ENCODE measurements at regions not wholly inside any gene's neighbourhood (a gene's known extent, or its start where the extent isn't known, plus 50 kb on each side); places are given as distances from the start of the nearest gene placed in this dataset.

DNA sequence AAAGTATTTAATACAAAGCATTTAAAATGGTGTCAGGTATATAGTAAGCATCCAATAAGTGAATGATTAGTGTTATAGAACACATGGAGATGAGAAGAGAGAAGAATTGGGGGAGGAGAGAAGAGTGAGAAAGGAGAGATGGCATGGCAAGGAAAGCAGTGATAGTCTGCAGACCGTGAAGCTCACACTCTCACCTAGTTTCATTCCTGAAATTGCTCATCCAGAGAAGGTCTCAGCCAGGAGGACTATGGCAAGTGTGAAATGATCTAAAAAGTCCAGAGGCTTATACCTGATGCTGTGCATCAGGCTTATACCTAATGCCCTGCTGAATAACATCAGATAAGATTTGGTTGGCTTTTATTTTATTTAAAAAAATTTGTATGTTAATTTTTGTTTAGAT is 351.6 kb upstream of the KLF12 start:
- Mint-ChIP-seq H3K27ac (no peak overlapping the region), H3K4me3 (no peak overlapping the region), H3K4me1 (ENCODE audit: low read depth) (peaks cover 4% of the 10 kb centered on the region), H3K36me3 (ENCODE audit: low read depth) (no peaks in the 10 kb centered on the region), H3K9me3 (no peaks in the 10 kb centered on the region), H3K27me3 (peaks cover 6% of the 10 kb centered on the region)
- no peak for DNase-seq

DNA sequence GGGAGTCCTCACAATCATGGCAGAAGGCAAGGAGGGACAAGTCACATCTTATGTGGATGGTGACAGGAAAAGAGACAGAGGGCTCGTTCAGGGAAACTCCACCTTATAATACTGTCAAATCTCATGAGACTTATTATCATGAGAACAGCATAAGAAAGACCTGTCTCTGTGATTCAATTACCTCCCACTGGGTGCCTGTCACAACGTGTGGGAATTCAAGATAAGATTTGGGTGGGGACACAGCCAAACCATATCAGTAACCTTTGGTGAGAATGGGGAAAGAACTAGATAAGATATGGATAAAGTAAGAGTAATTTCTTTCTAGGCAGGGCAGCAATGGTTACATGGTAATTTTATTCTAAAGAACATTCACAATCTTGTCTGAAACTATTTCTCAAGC is 344.9 kb upstream of the KLF12 start:
- Mint-ChIP-seq H3K27me3 (no peaks in the 10 kb centered on the region), H3K4me1 (ENCODE audit: low read depth) (no peaks in the 10 kb centered on the region), H3K9me3 (no peaks in the 10 kb centered on the region), H3K27ac (no peak overlapping the region), H3K4me3 (no peak overlapping the region), H3K36me3 (ENCODE audit: low read depth) (no peaks in the 10 kb centered on the region)
- DNase-seq: no peak

DNA sequence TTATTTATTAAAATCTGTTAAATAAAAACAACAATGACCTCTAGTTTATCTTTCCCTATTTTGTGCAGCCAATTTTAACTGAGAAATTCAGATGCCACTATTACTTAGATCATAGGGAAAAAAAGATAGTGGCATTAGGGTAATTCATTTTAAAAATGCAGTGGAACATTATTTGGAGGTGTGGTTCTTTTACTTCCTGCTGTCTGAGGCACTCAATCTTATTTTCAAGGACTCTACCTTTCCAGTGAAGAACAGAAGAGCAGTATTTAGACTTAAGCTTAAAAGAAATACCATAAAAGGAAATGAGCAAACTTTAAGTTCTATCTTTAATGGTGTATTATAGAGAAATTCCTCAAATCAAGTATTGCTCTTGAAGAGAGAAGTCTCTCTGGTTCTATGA is 342.6 kb upstream of the KLF12 start:
- Mint-ChIP-seq H3K36me3 (ENCODE audit: low read depth) (no peaks in the 10 kb centered on the region), H3K9me3 (no peaks in the 10 kb centered on the region), H3K27me3 (no peaks in the 10 kb centered on the region), H3K27ac (no peak overlapping the region), H3K4me1 (ENCODE audit: low read depth) (no peaks in the 10 kb centered on the region), H3K4me3 (no peak overlapping the region)
- no peak for DNase-seq

DNA sequence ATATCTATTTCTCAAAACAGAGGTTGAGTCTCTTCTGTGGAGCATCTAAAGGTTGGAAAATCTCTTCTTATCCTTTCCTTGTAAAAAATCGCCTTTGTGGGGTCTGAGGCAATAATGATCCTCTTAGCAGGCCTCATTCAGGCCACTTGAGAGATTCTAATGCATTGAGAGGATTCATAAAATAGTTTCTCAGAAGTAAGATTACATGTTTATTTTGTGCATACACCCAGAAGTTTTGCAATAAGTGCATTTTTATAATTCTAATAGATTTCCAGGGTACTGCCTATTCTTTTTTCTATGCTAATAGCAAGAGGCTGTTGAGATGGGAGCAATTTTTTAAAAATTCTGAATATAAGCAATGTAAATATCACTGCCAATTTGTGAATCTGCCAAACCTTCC is 342.2 kb upstream of the KLF12 start:
- Mint-ChIP-seq H3K27me3 (no peaks in the 10 kb centered on the region), H3K36me3 (ENCODE audit: low read depth) (no peaks in the 10 kb centered on the region), H3K27ac (no peak overlapping the region), H3K9me3 (no peaks in the 10 kb centered on the region), H3K4me1 (ENCODE audit: low read depth) (no peaks in the 10 kb centered on the region), H3K4me3 (no peak overlapping the region)
- no peak for DNase-seq

DNA sequence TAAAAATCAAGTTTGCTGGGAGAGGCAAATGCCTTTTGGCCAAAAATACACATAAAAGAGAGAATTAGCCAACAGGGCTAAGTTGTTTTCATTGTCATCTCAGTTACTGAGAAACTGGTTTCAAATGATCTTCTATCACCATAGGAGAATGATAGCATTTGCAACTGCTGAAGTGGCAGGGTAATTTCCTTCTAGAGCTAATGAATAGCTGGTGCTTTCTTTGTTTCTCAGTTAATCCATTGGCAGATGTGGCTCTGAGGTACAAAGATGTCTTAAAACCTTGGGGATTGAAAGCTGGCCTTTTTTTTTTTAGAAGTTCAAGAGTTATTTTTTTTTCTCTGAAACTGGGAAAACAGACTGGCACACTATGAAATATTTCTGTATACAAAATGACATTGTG is 332.7 kb upstream of the KLF12 start:
- no peak overlapping the region for H3K4me3 Mint-ChIP-seq
- no peaks in the 10 kb centered on the region for H3K4me1 Mint-ChIP-seq (ENCODE audit: low read depth)
- no peak for DNase-seq
- no peaks in the 10 kb centered on the region for H3K36me3 Mint-ChIP-seq (ENCODE audit: low read depth)
- H3K27me3 Mint-ChIP-seq: peaks cover 9% of the 10 kb centered on the region
- H3K27ac Mint-ChIP-seq: no peak overlapping the region
- H3K9me3 Mint-ChIP-seq: no peaks in the 10 kb centered on the region

DNA sequence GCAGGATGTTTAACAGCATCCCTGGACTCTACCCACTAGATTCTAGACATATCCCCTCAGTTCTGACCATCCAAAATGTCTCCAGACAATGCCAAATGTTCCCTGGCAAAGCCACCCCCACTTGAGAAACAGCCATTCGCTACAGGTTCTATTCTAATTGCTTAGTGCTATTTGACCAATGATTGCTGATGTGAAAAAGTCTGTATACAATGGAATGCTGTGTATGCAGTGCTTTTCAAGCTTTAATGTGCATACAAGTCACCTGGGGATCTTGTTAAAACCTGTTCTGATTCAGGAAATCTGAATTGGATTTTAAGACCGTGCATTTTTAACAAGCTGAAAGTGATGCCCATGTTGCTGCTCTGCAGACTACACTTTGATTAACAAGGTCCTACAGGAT is 331.8 kb upstream of the KLF12 start:
- Mint-ChIP-seq H3K4me1 (ENCODE audit: low read depth) (no peaks in the 10 kb centered on the region), H3K27ac (no peak overlapping the region), H3K27me3 (peaks cover 10% of the 10 kb centered on the region), H3K4me3 (no peak overlapping the region), H3K9me3 (no peaks in the 10 kb centered on the region), H3K36me3 (ENCODE audit: low read depth) (no peaks in the 10 kb centered on the region)
- DNase-seq: no peak

DNA sequence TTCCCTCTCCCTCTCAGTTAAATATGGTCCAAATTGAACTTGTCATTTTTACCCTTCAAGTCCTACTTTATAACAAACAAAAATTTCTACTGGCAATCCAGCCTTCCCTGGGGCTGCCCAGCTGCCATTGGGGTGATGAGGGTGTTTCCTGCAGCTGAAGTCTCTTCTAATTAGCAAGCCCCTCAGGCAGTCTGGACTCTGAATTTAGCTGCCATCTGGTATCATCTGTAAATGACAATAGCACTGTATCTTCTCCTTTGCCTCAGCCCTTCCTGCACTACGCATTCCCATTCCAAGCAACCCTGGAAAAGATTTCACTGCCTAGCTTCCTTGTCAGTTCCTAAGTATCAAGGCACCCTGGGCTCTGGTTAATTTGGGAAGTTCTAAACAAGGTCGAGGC is 331.1 kb upstream of the KLF12 start:
- DNase-seq: no peak
- no peaks in the 10 kb centered on the region for H3K4me1 Mint-ChIP-seq (ENCODE audit: low read depth)
- no peaks in the 10 kb centered on the region for H3K9me3 Mint-ChIP-seq
- H3K27me3 Mint-ChIP-seq: peaks cover 12% of the 10 kb centered on the region
- H3K36me3 Mint-ChIP-seq (ENCODE audit: low read depth): no peaks in the 10 kb centered on the region
- H3K4me3 Mint-ChIP-seq: no peak overlapping the region
- no peak overlapping the region for H3K27ac Mint-ChIP-seq

DNA sequence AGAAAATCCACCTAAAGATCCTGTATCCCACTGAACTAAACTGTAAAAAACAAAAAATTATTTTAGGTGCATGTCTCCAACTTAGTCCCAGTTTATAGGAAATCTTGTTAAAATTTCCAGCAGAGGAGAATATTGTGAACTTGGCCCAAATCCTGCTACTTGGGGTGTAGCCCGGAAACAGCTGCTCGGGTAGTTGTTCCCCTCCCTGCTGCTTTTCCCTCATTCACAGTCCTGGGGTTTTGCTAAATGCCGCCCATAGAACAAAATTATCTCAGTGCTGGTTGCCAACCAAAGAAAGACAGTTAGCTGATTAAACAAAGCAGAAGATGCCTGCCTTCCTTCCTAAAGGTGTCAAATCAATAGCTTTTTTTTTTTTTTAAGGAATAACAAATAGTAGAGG is 330.5 kb upstream of the KLF12 start:
- Mint-ChIP-seq H3K36me3 (ENCODE audit: low read depth) (no peaks in the 10 kb centered on the region), H3K4me3 (no peak overlapping the region), H3K27me3 (peaks cover 8% of the 10 kb centered on the region), H3K9me3 (no peaks in the 10 kb centered on the region), H3K4me1 (ENCODE audit: low read depth) (no peaks in the 10 kb centered on the region), H3K27ac (no peak overlapping the region)
- no peak for DNase-seq

DNA sequence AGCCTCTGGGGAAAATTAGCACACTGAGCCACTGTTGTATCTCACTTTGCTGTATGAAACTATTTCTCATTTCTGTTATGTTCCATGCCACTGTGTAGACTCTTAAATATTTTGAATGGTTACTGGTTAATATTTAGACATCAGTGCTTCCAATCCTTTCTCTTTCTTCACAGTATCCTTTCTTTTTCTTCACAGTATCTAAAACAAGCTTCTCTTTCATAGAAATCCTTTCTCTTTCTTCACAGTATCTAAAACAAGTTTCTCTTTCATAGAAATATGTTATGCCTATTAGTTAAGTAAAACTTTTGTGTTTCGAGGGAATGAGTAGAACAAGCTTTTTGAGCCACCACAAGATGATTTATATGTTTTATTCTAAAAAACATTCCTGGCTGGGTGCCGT is 326.8 kb upstream of the KLF12 start:
- H3K4me3 Mint-ChIP-seq: no peak overlapping the region
- no peaks in the 10 kb centered on the region for H3K9me3 Mint-ChIP-seq
- H3K36me3 Mint-ChIP-seq (ENCODE audit: low read depth): no peaks in the 10 kb centered on the region
- no peak for DNase-seq
- no peaks in the 10 kb centered on the region for H3K4me1 Mint-ChIP-seq (ENCODE audit: low read depth)
- no peak overlapping the region for H3K27ac Mint-ChIP-seq
- peaks cover 11% of the 10 kb centered on the region for H3K27me3 Mint-ChIP-seq

DNA sequence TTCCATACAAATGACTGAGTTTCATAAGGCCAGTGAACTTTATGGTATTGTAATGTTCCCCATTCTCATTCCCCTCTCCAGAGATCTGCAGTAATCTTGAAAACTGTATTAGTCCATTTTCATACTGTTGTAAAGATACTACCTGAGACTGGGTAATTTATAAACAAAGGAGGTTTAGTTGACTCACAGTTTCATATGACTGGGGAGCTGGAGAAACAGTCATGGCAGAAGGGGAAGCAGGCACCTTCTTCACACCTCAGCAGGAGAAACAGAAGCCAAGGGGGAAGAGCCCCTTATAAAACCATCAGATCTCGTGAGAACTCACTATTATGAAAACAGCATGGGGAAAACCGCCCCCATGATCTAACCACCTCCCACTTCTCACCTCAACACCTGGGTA is 318.7 kb upstream of the KLF12 start:
- H3K27me3 Mint-ChIP-seq: peaks cover 17% of the 10 kb centered on the region
- H3K9me3 Mint-ChIP-seq: peaks cover 4% of the 10 kb centered on the region
- H3K27ac Mint-ChIP-seq: no peak overlapping the region

DNA sequence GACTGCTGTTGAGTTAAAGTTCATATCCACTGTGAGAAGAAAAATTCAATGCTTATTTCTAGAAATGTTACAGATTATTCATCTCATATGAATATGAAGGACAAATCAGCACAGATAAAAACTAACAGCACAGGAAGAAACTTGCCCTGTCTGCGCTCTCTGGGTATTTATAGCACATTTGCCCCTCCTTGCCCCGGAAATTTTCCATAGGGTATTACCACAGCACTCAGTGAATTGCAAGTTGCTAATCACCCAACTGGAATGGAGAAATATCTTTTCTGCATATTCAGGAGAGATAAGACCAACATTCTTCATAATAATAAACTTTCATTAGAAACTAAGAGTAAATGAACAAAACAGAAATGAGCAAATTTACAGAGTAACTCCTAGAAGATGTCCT is 318.0 kb upstream of the KLF12 start:
- Mint-ChIP-seq H3K27ac (no peak overlapping the region), H3K4me1 (ENCODE audit: low read depth) (peaks cover 4% of the 10 kb centered on the region), H3K36me3 (ENCODE audit: low read depth) (no peaks in the 10 kb centered on the region), H3K9me3 (peaks cover 4% of the 10 kb centered on the region), H3K4me3 (no peak overlapping the region), H3K27me3 (peaks cover 17% of the 10 kb centered on the region)
- DNase-seq: no peak

More for the DNA sequence above, 318.7 kb upstream of the KLF12 start:
- no peaks in the 10 kb centered on the region for H3K36me3 Mint-ChIP-seq (ENCODE audit: low read depth)
- DNase-seq: no peak
- no peak overlapping the region for H3K4me3 Mint-ChIP-seq
- H3K4me1 Mint-ChIP-seq (ENCODE audit: low read depth): peaks cover 4% of the 10 kb centered on the region

DNA sequence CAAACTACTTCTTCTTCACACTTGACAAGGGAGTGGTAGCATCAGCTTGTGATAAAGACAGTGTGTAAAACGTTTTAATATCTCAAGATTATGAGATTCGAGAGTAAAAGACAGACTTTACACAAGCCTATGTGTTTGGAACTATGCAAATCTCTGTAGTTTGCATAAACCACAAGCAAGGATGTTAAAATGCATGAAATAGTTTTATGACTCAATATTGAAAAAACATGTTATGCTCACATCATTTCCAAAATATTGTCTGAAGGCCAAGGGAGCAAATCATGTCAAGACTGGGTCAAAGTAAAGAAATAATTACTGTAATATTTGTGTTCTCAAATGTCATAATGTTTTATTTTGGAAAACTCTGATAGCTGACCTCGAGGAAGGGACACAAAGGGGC is 316.8 kb upstream of the KLF12 start:
- no peak for DNase-seq
- peaks cover 4% of the 10 kb centered on the region for H3K4me1 Mint-ChIP-seq (ENCODE audit: low read depth)
- H3K27me3 Mint-ChIP-seq: peaks cover 17% of the 10 kb centered on the region
- H3K27ac Mint-ChIP-seq: no peak overlapping the region
- H3K4me3 Mint-ChIP-seq: no peak overlapping the region
- H3K36me3 Mint-ChIP-seq (ENCODE audit: low read depth): no peaks in the 10 kb centered on the region
- peaks cover 4% of the 10 kb centered on the region for H3K9me3 Mint-ChIP-seq

DNA sequence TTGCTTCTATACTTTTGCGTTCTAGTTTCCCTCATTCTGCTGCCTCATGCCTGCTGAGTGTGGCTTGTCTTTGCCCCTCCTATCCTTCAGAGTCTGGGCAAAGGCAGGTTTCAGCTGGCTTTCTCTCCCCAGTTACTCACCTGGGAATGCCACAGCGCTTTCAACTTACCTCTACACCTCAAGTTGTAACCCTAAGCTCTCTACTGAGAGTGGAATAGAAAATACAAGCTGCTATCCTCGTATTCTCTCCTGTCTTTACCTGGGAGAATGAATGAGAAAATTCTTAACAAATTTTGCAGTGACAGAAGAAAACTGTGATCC is 316.3 kb upstream of the KLF12 start:
- DNase-seq: no peak
- Mint-ChIP-seq H3K4me3 (no peak overlapping the region), H3K4me1 (ENCODE audit: low read depth) (peaks cover 4% of the 10 kb centered on the region), H3K36me3 (ENCODE audit: low read depth) (no peaks in the 10 kb centered on the region), H3K27ac (no peak overlapping the region), H3K9me3 (peaks cover 4% of the 10 kb centered on the region), H3K27me3 (peaks cover 14% of the 10 kb centered on the region)

DNA sequence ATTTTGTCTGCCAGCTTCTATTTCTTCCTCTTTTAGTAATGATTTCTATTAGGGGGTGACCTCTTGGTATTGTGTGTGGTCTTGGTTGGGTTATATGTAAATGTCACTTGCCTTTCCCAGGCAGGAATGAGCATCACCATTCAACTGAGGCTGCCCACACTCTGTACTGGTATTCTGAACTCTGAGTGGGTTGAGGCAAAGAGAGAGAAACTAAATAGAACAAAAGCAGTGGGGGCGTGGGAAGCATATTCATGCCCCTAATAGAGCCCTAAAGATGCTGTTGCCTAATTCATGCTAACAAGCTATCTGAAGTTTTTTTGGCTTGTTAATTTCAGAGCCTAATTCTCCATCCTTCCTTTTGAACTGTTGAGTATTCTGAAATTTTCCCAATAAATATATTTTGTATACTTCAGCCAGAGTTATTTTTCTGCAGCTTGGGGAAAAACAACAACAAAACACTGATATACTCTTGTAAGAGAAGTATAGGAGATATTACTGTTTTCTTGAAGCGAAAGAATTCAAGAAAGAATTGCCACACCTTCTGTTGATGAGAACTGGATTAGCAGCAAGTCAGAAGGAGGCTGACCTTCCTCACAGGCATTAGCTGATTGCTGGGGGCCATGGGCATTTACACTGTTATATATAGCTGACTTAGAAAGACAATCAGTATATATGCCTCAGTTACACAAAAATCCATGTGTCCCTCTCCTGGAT is 315.8 kb upstream of the KLF12 start:
- Mint-ChIP-seq H3K27me3 (peaks cover 14% of the 10 kb centered on the region), H3K9me3 (peaks cover 4% of the 10 kb centered on the region), H3K36me3 (ENCODE audit: low read depth) (no peaks in the 10 kb centered on the region), H3K4me1 (ENCODE audit: low read depth) (peaks cover 4% of the 10 kb centered on the region), H3K27ac (no peak overlapping the region), H3K4me3 (no peak overlapping the region)
- no peak for DNase-seq

DNA sequence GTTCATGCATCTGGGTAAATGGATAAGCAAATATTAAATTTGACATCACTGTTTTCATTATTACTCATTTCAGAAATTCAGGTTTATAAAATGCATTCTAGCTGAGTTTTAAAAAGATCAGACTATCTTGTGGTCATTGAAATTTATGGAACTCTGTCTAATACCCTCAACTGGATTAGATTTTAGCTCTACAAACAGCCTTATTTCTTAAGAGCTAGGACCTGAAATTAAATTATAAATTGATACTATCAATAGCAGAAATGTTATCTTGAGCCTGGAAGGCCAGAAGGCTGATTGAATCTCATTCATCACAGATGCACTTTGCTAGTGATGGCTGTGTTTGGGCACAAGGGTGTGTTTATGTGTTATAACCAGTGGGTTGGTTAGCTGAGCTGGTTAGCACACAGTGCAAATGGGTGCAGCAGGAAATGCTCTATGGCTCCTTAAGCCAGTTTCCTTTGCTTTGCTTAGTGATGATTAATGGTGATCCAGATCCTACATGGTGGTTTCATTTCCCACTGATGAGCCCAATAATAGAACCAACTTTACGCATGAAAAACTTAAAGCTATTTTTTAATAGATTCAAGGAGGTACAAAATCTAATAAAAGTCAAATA is 310.8 kb upstream of the KLF12 start:
- Mint-ChIP-seq H3K4me1 (ENCODE audit: low read depth) (no peaks in the 10 kb centered on the region), H3K36me3 (ENCODE audit: low read depth) (no peaks in the 10 kb centered on the region), H3K27me3 (no peaks in the 10 kb centered on the region), H3K9me3 (peaks cover 4% of the 10 kb centered on the region), H3K4me3 (no peak overlapping the region), H3K27ac (no peak overlapping the region)
- no peak for DNase-seq

DNA sequence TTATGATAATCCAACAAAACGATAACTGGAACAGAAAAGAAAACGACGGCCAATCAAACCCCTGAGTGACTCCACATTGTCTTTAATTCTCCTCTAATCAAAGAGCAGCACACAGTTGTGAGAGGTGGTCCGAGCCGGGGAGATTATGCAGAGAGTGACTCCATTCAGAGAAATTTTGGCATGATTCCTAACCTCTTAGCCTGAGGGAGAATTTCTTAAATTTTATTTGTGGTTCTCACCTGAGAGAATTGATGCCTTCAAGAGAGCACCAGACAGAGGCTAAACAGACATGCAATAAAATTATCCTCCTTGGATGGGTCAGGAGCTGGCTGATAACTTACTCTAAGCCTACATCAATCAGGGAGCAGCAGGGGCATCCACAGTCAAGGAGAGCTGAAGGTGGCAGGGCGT is 310.0 kb upstream of the KLF12 start:
- H3K27ac Mint-ChIP-seq: no peak overlapping the region
- H3K4me3 Mint-ChIP-seq: no peak overlapping the region
- peaks cover 2% of the 10 kb centered on the region for H3K9me3 Mint-ChIP-seq
- H3K4me1 Mint-ChIP-seq (ENCODE audit: low read depth): no peaks in the 10 kb centered on the region
- no peaks in the 10 kb centered on the region for H3K27me3 Mint-ChIP-seq
- no peak for DNase-seq
- no peaks in the 10 kb centered on the region for H3K36me3 Mint-ChIP-seq (ENCODE audit: low read depth)
